GM13976 (cell line): ENCODE measurements at regions not wholly inside any gene's neighbourhood (a gene's known extent, or its start where the extent isn't known, plus 50 kb on each side); places are given as distances from the start of the nearest gene placed in this dataset.
A peak's percentile ranks its signal among the peaks of the same experiment; 100 is the strongest.

Experiments used
- DNase-seq: peaks from one replicate; pipeline ENCODE4 v3.0.0; 2012; ENCODE audit warnings: low spot score
- CTCF ChIP-seq: IDR thresholded peaks from 2 replicates; pipeline ENCODE4 v1.5.1; 2012; ENCODE audit warnings: borderline replicate concordance, mild to moderate bottlenecking; ENCODE audit not compliant: insufficient read depth; ENCODE audit errors: extremely low read depth, missing control alignments, control extremely low read depth
- in situ Hi-C: fragments of 300-500 bp; cut with MboI; formaldehyde crosslinking; loops from one replicate; pipeline ENCODE4 v1.12.0; 2022; ENCODE audit warnings: low sequenced_read_pairs, mixed read lengths, inconsistent platforms; ENCODE audit not compliant: unreplicated experiment

GRCh38 chr11:111438846-111439520, 59.9 kb upstream of the POU2AF1 start:
- DNase-seq: peak; percentile 8
- in situ Hi-C loops: loop anchor here (25.0 kb wide), 1 partner anchor 977 kb away; no protein-coding TSS in a partner anchor
- TF ChIP-seq CTCF: no peak

- TF ChIP-seq CTCF: no peak
- DNase-seq: no peak
- in situ Hi-C loops: loop anchor here (25.0 kb wide), 1 partner anchor 976 kb away; no protein-coding TSS in a partner anchor
Observed at GRCh38 chr11:111438168-111438567, 59.1 kb upstream of the POU2AF1 start.

GRCh38 chr11:111435046-111435698, 56.1 kb upstream of the POU2AF1 start:
- in situ Hi-C loops: loop anchor here (25.0 kb wide), 1 partner anchor 973 kb away; no protein-coding TSS in a partner anchor
- TF ChIP-seq CTCF: no peak
- DNase-seq: peak; percentile 13

GRCh38 chr11:111429066-111429506, 50.0 kb upstream of the POU2AF1 start:
- DNase-seq: peak; percentile 61
- in situ Hi-C loops: loop anchor here (5.0 to 25.0 kb wide), 2 partner anchors 147 to 967 kb away; no protein-coding TSS in a partner anchor
- peak; percentile 65 for TF ChIP-seq CTCF
